HG02973 (cell line): ENCODE measurements at regions not wholly inside any gene's neighbourhood (a gene's known extent, or its start where the extent isn't known, plus 50 kb on each side); places are given as distances from the start of the nearest gene placed in this dataset.

ENCODE experiments used
- ATAC-seq: cut with Tn5 transposase; IDR thresholded peaks from one replicate; pipeline ENCODE4 v1.9.1; 2021; ENCODE audit warnings: moderate library complexity; ENCODE audit not compliant: unreplicated experiment

GRCh38 chr18:26621161-26622026 lies 73.0 kb upstream of the KCTD1 start:
- ATAC-seq = no peak

GRCh38 chr18:26619350-26619749 lies 71.0 kb upstream of the KCTD1 start:
- ATAC-seq = no peak

GRCh38 chr18:26618135-26618534 lies 69.8 kb upstream of the KCTD1 start:
- no peak for ATAC-seq

- no peak for ATAC-seq
Measured at GRCh38 chr18:26617151-26617554, 68.8 kb upstream of the KCTD1 start.

- no peak for ATAC-seq
Measured at GRCh38 chr18:26614374-26614773, 66.0 kb upstream of the KCTD1 start.
